IMR-90 (cell line): ENCODE measurements at regions not wholly inside any gene's neighbourhood (a gene's known extent, or its start where the extent isn't known, plus 50 kb on each side); places are given as distances from the start of the nearest gene placed in this dataset.

Experiments used
- BHLHE40 ChIP-seq: fragments of 150-350 bp; IDR thresholded peaks from 2 replicates; pipeline ENCODE4 v1.6.1; 2016; ENCODE audit warnings: mild to moderate bottlenecking, low read depth, low read length
- MAFK ChIP-seq: IDR thresholded peaks from 2 replicates; pipeline ENCODE4 v1.6.1; 2012; ENCODE audit warnings: low read depth, low read length, improper control_type of control experiment
- POLR2A ChIP-seq: IDR thresholded peaks from 2 replicates; pipeline ENCODE4 v1.6.1; 2012; ENCODE audit warnings: mild to moderate bottlenecking, low read depth, low read length
- RAD21 ChIP-seq: IDR thresholded peaks from 2 replicates; pipeline ENCODE4 v1.6.1; 2012; ENCODE audit warnings: low read length, improper control_type of control experiment
- SMC3 ChIP-seq: fragments of 150-350 bp; IDR thresholded peaks from 2 replicates; pipeline ENCODE4 v1.6.1; 2016; ENCODE audit warnings: low read depth, mild to moderate bottlenecking, antibody characterized with exemption, low read length, moderate library complexity
- TF ChIP-seq, protein P1 (sequence below): conservative IDR thresholded peaks from 2 replicates; pipeline ENCODE4 v1.5.1; 2012; ENCODE audit warnings: mild to moderate bottlenecking, low read depth, low read length, improper control_type of control experiment
- TF ChIP-seq, protein P2 (sequence below): fragments of 150-350 bp; IDR thresholded peaks from 2 replicates; pipeline ENCODE4 v1.6.1; 2017; ENCODE audit warnings: mild to moderate bottlenecking, antibody characterized with exemption, low read length, low read depth
- TF ChIP-seq, protein P3 (sequence below): fragments of 150-350 bp; IDR thresholded peaks from 2 replicates; pipeline ENCODE4 v1.6.1; 2016; ENCODE audit warnings: low read depth, mild to moderate bottlenecking, low read length, moderate library complexity, borderline replicate concordance

DNA sequence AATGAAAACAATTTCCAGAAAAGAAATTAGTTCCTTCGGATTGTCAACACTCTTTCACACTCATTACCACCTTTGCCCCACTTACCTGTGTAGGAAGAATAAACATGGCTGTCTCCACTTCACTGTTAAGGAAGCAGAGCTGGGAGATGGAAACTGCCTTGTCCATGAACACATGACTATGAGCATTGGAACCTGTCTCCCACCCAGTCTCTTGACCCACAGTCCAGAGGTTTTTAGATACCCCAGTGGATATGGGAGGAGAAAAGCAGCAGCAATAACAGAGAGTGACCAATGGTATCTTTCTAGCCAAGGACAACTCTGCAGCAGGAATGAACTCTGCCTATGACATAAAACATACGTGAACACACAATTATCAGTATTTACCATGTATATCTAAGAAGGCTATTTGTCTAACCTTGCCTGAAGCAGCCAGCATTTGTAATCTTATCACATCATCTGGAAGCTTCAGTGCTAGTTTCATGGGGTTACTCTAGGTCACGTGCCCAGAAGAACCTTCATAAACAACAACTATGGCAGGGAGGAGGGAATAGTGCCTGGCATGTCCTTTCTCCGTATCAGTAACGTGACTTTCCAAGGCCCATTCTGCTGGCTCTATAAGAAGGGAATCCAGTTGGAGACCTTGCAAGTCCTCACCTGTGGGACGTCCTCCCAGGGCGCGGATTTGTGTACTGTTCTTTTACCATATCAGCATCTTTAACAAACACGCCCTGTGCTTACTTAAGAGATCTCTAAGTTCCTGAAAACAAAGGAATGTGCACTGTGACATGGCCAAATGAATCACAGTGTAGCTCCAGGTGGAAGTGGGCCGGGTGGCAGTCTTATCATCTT is 221.8 kb upstream of the UBL3 start:
- TF ChIP-seq, protein P1, sequence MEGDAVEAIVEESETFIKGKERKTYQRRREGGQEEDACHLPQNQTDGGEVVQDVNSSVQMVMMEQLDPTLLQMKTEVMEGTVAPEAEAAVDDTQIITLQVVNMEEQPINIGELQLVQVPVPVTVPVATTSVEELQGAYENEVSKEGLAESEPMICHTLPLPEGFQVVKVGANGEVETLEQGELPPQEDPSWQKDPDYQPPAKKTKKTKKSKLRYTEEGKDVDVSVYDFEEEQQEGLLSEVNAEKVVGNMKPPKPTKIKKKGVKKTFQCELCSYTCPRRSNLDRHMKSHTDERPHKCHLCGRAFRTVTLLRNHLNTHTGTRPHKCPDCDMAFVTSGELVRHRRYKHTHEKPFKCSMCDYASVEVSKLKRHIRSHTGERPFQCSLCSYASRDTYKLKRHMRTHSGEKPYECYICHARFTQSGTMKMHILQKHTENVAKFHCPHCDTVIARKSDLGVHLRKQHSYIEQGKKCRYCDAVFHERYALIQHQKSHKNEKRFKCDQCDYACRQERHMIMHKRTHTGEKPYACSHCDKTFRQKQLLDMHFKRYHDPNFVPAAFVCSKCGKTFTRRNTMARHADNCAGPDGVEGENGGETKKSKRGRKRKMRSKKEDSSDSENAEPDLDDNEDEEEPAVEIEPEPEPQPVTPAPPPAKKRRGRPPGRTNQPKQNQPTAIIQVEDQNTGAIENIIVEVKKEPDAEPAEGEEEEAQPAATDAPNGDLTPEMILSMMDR: no peak
- no peak for TF ChIP-seq POLR2A
- TF ChIP-seq, protein P2, sequence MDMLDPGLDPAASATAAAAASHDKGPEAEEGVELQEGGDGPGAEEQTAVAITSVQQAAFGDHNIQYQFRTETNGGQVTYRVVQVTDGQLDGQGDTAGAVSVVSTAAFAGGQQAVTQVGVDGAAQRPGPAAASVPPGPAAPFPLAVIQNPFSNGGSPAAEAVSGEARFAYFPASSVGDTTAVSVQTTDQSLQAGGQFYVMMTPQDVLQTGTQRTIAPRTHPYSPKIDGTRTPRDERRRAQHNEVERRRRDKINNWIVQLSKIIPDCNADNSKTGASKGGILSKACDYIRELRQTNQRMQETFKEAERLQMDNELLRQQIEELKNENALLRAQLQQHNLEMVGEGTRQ: no peak
- TF ChIP-seq, protein P3, sequence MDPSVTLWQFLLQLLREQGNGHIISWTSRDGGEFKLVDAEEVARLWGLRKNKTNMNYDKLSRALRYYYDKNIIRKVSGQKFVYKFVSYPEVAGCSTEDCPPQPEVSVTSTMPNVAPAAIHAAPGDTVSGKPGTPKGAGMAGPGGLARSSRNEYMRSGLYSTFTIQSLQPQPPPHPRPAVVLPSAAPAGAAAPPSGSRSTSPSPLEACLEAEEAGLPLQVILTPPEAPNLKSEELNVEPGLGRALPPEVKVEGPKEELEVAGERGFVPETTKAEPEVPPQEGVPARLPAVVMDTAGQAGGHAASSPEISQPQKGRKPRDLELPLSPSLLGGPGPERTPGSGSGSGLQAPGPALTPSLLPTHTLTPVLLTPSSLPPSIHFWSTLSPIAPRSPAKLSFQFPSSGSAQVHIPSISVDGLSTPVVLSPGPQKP: no peak
- TF ChIP-seq RAD21: no peak
- no peak for TF ChIP-seq SMC3
- no peak for TF ChIP-seq BHLHE40
- TF ChIP-seq MAFK: no peak
